C4-2B (cell line): ENCODE measurements at regions not wholly inside any gene's neighbourhood (a gene's known extent, or its start where the extent isn't known, plus 50 kb on each side); places are given as distances from the start of the nearest gene placed in this dataset.

Experiments
- CTCF ChIP-seq: fragments of 450-650 bp; conservative IDR thresholded peaks from 2 replicates; pipeline ENCODE4 v1.5.1; 2017; ENCODE audit warnings: mild to moderate bottlenecking
- ZFX ChIP-seq: fragments of 450-650 bp; IDR thresholded peaks from 2 replicates; pipeline ENCODE4 v1.6.1; 2017

GRCh38 chr12:90679674-90680073 lies 275.3 kb downstream of the CCER1 start:
- TF ChIP-seq CTCF (no peak), ZFX (no peak)
